ENCODE measurements at regions not wholly inside any gene's neighbourhood (a gene's known extent, or its start where the extent isn't known, plus 50 kb on each side); places are given as distances from the start of the nearest gene placed in this dataset.
"Not testable (repeated sequence)": the region's sequence is repeated elsewhere in the genome, so short reads cannot be mapped to it uniquely, and the experiment has no call there.

DNA sequence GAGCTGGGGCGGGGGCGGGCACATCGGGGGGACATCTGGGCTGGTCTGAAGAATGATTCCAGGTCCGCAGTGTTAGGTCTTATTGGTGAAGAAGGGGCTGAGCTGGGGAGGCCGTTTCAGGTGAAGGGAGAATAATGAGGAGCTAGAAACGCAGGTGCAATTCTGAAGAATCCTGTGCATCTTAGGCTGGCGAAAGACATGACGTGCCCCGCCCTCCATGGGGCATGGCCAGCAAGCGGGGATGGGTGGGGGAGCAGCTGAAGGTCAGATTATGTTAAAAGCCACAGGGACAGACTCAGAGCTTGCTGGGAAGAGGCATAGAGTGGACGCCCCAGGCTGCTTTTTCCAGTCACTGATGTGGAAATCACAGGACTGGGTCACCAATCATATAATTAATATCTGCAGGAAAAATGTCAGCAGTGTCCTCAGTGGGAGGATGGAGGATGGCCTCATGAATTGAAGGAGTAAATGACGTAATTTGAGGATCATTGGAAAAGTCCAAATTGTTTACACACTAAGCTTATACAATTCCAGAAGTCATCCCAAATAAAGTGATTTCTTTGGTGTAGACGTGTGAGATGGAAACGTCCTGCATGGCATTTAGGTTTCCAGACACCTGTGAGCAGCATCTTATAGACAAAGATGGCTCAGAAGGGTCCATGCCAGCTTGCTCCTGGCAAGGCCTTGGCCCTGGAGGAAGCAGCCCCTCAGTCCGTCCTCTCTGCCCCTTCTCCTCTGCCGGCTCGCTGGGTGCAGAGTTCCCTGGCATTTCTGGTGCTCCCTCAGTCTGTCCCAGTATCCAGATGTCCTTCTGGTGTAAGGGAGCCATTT, 109.6 kb upstream of the FRMD1 start:
- H3K36me3 ChIP-seq (ENCODE audit: control insufficient read depth, insufficient read depth, low read length), result no peaks in the 10 kb centered on the region
- peaks cover 0 to 2% (median 0%) of the 10 kb centered on the region in 7 donors for H3K9me3 Mint-ChIP-seq
- no peaks in the 10 kb centered on the region for H3K27me3 Mint-ChIP-seq
- no peaks in the 10 kb centered on the region for H3K9me3 ChIP-seq (ENCODE audit: control insufficient read depth in 2 of 2, low read length in 2 of 2)
- H3K27ac ChIP-seq (ENCODE audit: insufficient read depth, low read length, poor library complexity, severe bottlenecking), result no peak overlapping the region
- no peaks in the 10 kb centered on the region for H3K4me1 Mint-ChIP-seq
- no peaks in the 10 kb centered on the region for H3K36me3 Mint-ChIP-seq
- no peaks in the 10 kb centered on the region for H3K4me1 ChIP-seq (ENCODE audit: control insufficient read depth, insufficient read depth, low read length, poor library complexity, severe bottlenecking)
- H3K27me3 ChIP-seq (ENCODE audit: control insufficient read depth, insufficient read depth, low read length), result no peaks in the 10 kb centered on the region
- no peak overlapping the region for H3K27ac Mint-ChIP-seq
- peak overlapping the region in 1 of 4 donors; percentile 55 for H3K4me3 Mint-ChIP-seq
- no peak for ATAC-seq (ENCODE audit: low read depth in 2 of 2)
- DNase-seq, result no peak
- no peak overlapping the region for H3K4me3 ChIP-seq (ENCODE audit: low read depth, low read length)

DNA sequence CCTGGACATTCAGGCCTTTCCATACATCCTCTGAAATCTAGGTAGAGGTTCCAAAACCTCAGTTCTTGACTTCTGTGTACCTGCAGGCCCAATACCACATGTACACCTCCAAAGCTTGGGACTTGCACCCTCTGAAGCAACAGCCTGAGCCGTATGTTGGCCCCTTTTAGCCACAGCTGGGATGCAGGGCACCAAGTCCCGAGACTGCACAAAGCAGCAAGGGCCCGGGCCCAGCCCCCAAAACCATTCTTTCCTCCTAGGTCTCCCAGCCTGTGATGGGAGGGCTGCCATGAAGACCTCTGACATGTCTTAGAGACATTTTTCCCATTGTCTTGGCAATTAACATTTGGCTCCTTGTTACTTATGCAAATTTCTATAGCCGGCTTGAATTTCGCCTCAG, 107.4 kb upstream of the FRMD1 start:
- no peaks in the 10 kb centered on the region for H3K27me3 Mint-ChIP-seq
- H3K4me3 Mint-ChIP-seq, result no peak overlapping the region
- ATAC-seq (ENCODE audit: low read depth in 2 of 2), result no peak
- H3K4me3 ChIP-seq (ENCODE audit: low read depth, low read length), result no peak overlapping the region
- DNase-seq, result no peak
- no peaks in the 10 kb centered on the region for H3K4me1 Mint-ChIP-seq
- no peaks in the 10 kb centered on the region for H3K27me3 ChIP-seq (ENCODE audit: control insufficient read depth, insufficient read depth, low read length)
- no peaks in the 10 kb centered on the region for H3K36me3 ChIP-seq (ENCODE audit: control insufficient read depth, insufficient read depth, low read length)
- H3K27ac Mint-ChIP-seq, result no peak overlapping the region
- H3K9me3 ChIP-seq (ENCODE audit: control insufficient read depth in 2 of 2, low read length in 2 of 2), result no peaks in the 10 kb centered on the region
- no peak overlapping the region for H3K27ac ChIP-seq (ENCODE audit: insufficient read depth, low read length, poor library complexity, severe bottlenecking)
- H3K9me3 Mint-ChIP-seq, result peaks cover 0 to 1% (median 0%) of the 10 kb centered on the region in 7 donors
- H3K36me3 Mint-ChIP-seq, result no peaks in the 10 kb centered on the region
- no peaks in the 10 kb centered on the region for H3K4me1 ChIP-seq (ENCODE audit: control insufficient read depth, insufficient read depth, low read length, poor library complexity, severe bottlenecking)

DNA sequence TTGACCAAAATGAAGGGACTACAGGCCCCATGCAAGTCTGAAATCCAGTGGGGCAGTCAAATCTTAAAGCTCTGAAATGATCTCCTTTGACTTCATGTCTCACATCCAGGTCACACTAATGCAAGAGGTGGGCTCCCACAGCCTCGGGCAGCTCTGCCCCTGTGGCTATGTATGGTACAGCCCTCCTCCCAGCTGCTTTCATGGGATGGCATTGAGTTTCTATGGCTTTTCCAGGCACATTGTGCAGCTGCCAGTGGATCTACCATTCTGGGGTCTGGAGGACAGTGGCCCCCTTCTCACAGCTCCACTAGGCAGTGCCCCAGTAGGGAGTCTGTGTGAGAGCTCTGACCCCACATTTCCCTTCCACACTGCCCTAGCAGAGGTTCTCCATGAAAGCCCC, 107.0 kb upstream of the FRMD1 start:
- H3K27ac ChIP-seq (ENCODE audit: insufficient read depth, low read length, poor library complexity, severe bottlenecking); H3K9me3 Mint-ChIP-seq; H3K27me3 ChIP-seq (ENCODE audit: control insufficient read depth, insufficient read depth, low read length); ATAC-seq (ENCODE audit: low read depth in 2 of 2); DNase-seq; H3K9me3 ChIP-seq (ENCODE audit: control insufficient read depth in 2 of 2, low read length in 2 of 2); H3K4me1 Mint-ChIP-seq; H3K27me3 Mint-ChIP-seq; H3K36me3 Mint-ChIP-seq; H3K4me3 ChIP-seq (ENCODE audit: low read depth, low read length); H3K4me1 ChIP-seq (ENCODE audit: control insufficient read depth, insufficient read depth, low read length, poor library complexity, severe bottlenecking); H3K36me3 ChIP-seq (ENCODE audit: control insufficient read depth, insufficient read depth, low read length); H3K27ac Mint-ChIP-seq; H3K4me3 Mint-ChIP-seq: not testable (repeated sequence)

DNA sequence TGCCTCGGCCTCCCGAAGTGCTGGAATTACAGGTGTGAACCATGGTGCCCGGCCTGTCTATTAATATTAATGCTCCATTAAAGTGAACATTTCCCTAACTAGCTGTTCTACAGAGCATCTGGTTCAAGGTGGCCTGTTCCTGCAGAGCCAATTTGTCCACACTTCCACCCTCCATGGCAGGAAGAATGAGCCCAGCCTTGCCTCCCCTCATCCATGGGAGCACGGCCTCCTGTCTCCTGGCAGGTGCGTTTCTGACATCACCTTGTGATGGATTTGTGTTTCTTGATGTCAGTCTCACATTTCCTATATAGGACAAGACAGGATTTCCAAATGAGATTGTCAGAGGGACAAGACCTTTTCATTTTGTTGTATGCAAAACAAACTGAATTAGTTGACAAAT, 105.7 kb upstream of the FRMD1 start:
- no peak for ATAC-seq (ENCODE audit: low read depth in 2 of 2)
- H3K27me3 ChIP-seq (ENCODE audit: control insufficient read depth, insufficient read depth, low read length), result no peaks in the 10 kb centered on the region
- Mint-ChIP-seq H3K4me1 (no peaks in the 10 kb centered on the region), H3K27me3 (no peaks in the 10 kb centered on the region), H3K27ac (no peak overlapping the region), H3K9me3 (peaks cover 0 to 1% (median 0%) of the 10 kb centered on the region in 7 donors), H3K36me3 (no peaks in the 10 kb centered on the region), H3K4me3 (no peak overlapping the region)
- no peak overlapping the region for H3K27ac ChIP-seq (ENCODE audit: insufficient read depth, low read length, poor library complexity, severe bottlenecking)
- H3K4me3 ChIP-seq (ENCODE audit: low read depth, low read length), result no peak overlapping the region
- H3K36me3 ChIP-seq (ENCODE audit: control insufficient read depth, insufficient read depth, low read length), result no peaks in the 10 kb centered on the region
- no peaks in the 10 kb centered on the region for H3K4me1 ChIP-seq (ENCODE audit: control insufficient read depth, insufficient read depth, low read length, poor library complexity, severe bottlenecking)
- no peak for DNase-seq
- H3K9me3 ChIP-seq (ENCODE audit: control insufficient read depth in 2 of 2, low read length in 2 of 2), result no peaks in the 10 kb centered on the region

DNA sequence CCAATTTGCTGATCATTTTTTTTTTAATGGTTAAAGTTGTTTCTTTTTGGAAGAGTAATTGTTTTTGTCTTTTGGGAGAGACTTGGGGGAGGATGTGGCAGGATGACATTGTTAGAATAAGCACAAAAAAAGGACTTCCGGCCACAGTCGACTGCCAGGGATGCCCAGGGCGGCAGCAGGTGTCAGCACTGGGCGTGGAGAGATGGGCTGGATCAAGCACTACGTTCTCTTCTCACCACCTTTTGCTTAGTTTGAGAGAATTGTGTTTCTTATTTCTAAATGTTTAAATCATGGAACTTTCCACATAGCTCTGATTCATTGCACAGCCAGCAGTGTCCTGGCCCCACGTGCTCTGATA, 104.6 kb upstream of the FRMD1 start:
- Mint-ChIP-seq H3K4me3 (no peak overlapping the region), H3K27me3 (peaks cover 5% of the 10 kb centered on the region), H3K36me3 (no peaks in the 10 kb centered on the region), H3K27ac (no peak overlapping the region), H3K9me3 (no peaks in the 10 kb centered on the region), H3K4me1 (no peaks in the 10 kb centered on the region)
- no peaks in the 10 kb centered on the region for H3K9me3 ChIP-seq (ENCODE audit: control insufficient read depth in 2 of 2, low read length in 2 of 2)
- no peak overlapping the region for H3K27ac ChIP-seq (ENCODE audit: insufficient read depth, low read length, poor library complexity, severe bottlenecking)
- DNase-seq (no peak), ATAC-seq (ENCODE audit: low read depth in 2 of 2) (no peak)
- H3K27me3 ChIP-seq (ENCODE audit: control insufficient read depth, insufficient read depth, low read length), result no peaks in the 10 kb centered on the region
- H3K4me3 ChIP-seq (ENCODE audit: low read depth, low read length), result no peak overlapping the region
- no peaks in the 10 kb centered on the region for H3K4me1 ChIP-seq (ENCODE audit: control insufficient read depth, insufficient read depth, low read length, poor library complexity, severe bottlenecking)
- H3K36me3 ChIP-seq (ENCODE audit: control insufficient read depth, insufficient read depth, low read length), result no peaks in the 10 kb centered on the region

DNA sequence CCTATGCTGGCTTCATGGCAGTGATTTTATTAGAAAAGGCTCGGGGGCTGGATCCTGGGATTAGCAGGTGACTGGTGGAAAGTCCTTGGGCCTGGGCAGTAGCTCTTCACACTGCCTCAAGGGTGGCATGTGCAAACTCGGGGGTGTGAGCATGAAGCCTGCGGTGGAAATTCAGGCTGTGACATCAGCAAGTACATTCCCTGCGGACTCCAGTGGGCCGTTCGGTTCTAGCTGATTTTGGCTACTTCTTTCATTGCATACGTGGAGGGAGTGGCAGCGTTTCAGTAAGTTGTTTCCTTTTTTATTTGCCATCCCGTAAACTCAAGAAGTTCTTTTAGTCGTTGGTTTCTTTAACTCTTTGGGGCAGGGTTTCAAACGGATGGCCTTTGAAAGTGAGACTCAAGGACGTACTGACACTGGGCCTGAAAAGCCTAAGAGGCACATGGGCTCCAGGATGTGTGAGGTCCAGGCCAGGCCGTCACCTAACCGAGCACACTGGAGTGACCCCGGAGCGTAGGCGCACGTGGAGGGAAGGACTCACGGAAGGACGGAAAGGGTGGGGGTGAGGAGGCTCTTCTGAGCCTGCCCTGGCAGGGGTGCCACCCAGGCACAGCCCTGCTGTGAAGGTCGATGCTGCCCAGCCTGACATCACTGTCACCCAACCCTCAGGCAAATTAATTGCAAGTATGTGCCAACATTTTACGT, 104.0 kb upstream of the FRMD1 start:
- Histone ChIP-seq H3K9me3 (ENCODE audit: control insufficient read depth in 2 of 2, low read length in 2 of 2) (no peaks in the 10 kb centered on the region), H3K27me3 (ENCODE audit: control insufficient read depth, insufficient read depth, low read length) (no peaks in the 10 kb centered on the region), H3K4me1 (ENCODE audit: control insufficient read depth, insufficient read depth, low read length, poor library complexity, severe bottlenecking) (no peaks in the 10 kb centered on the region), H3K4me3 (ENCODE audit: low read depth, low read length) (no peak overlapping the region), H3K36me3 (ENCODE audit: control insufficient read depth, insufficient read depth, low read length) (no peaks in the 10 kb centered on the region), H3K27ac (ENCODE audit: insufficient read depth, low read length, poor library complexity, severe bottlenecking) (no peak overlapping the region)
- H3K27ac Mint-ChIP-seq, result no peak overlapping the region
- ATAC-seq (ENCODE audit: low read depth in 2 of 2) (no peak), DNase-seq (no peak)
- no peak overlapping the region for H3K4me3 Mint-ChIP-seq
- H3K36me3 Mint-ChIP-seq, result no peaks in the 10 kb centered on the region
- peaks cover 8% of the 10 kb centered on the region for H3K27me3 Mint-ChIP-seq
- no peaks in the 10 kb centered on the region for H3K9me3 Mint-ChIP-seq
- no peaks in the 10 kb centered on the region for H3K4me1 Mint-ChIP-seq

DNA sequence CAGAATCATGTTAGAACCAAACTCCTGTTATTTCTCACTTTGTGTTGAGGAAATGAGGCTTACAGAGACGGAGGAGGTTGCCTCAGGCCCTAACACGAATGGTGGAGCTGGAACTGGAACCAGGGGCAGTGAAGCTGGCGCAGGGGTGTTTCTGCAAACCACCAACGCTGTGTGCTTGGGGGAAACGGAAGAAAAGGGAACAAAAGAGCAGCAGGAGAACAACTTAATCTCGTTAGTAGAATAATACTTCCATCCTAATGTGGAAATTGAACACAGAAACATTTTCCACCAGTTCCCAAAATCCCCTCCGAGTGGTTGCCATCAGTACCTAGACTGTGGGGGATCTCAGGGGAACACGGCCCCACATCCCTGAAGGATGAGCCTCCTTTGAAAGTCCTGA, 103.4 kb upstream of the FRMD1 start:
- H3K27me3 ChIP-seq (ENCODE audit: control insufficient read depth, insufficient read depth, low read length), result no peaks in the 10 kb centered on the region
- ATAC-seq (ENCODE audit: low read depth in 2 of 2), result no peak
- H3K36me3 ChIP-seq (ENCODE audit: control insufficient read depth, insufficient read depth, low read length), result no peaks in the 10 kb centered on the region
- no peak overlapping the region for H3K4me3 ChIP-seq (ENCODE audit: low read depth, low read length)
- H3K4me1 ChIP-seq (ENCODE audit: control insufficient read depth, insufficient read depth, low read length, poor library complexity, severe bottlenecking), result no peaks in the 10 kb centered on the region
- Mint-ChIP-seq H3K36me3 (no peaks in the 10 kb centered on the region), H3K27ac (no peak overlapping the region), H3K27me3 (peaks cover 8% of the 10 kb centered on the region), H3K9me3 (no peaks in the 10 kb centered on the region), H3K4me3 (no peak overlapping the region), H3K4me1 (no peaks in the 10 kb centered on the region)
- no peaks in the 10 kb centered on the region for H3K9me3 ChIP-seq (ENCODE audit: control insufficient read depth in 2 of 2, low read length in 2 of 2)
- no peak overlapping the region for H3K27ac ChIP-seq (ENCODE audit: insufficient read depth, low read length, poor library complexity, severe bottlenecking)
- DNase-seq, result no peak

DNA sequence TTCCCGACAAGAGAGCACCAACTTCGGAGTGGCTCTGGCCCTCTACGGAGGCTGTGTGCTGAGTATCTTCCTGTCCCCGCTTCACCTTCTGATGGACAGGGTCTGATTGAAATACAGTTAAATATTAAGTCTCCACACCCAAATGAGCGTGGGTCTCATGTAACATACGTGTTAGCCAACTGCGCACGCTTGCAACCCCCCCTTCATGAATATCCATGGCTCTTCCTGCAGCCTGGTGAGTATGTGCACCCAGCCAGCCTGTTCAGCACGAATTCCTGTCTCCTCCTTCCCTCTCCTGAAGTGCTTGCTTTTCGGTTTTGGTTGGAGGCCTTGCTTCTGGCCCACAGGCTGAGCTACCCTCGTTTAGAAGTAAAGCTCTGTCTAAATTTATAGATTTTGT, 102.9 kb upstream of the FRMD1 start:
- H3K27me3 Mint-ChIP-seq, result peaks cover 11% of the 10 kb centered on the region
- H3K9me3 Mint-ChIP-seq, result no peaks in the 10 kb centered on the region
- Histone ChIP-seq H3K27me3 (ENCODE audit: control insufficient read depth, insufficient read depth, low read length) (no peaks in the 10 kb centered on the region), H3K27ac (ENCODE audit: insufficient read depth, low read length, poor library complexity, severe bottlenecking) (no peak overlapping the region), H3K4me1 (ENCODE audit: control insufficient read depth, insufficient read depth, low read length, poor library complexity, severe bottlenecking) (no peaks in the 10 kb centered on the region), H3K9me3 (ENCODE audit: control insufficient read depth in 2 of 2, low read length in 2 of 2) (no peaks in the 10 kb centered on the region), H3K36me3 (ENCODE audit: control insufficient read depth, insufficient read depth, low read length) (no peaks in the 10 kb centered on the region), H3K4me3 (ENCODE audit: low read depth, low read length) (no peak overlapping the region)
- DNase-seq, result no peak
- H3K4me3 Mint-ChIP-seq, result no peak overlapping the region
- no peaks in the 10 kb centered on the region for H3K36me3 Mint-ChIP-seq
- no peak for ATAC-seq (ENCODE audit: low read depth in 2 of 2)
- no peak overlapping the region for H3K27ac Mint-ChIP-seq
- no peaks in the 10 kb centered on the region for H3K4me1 Mint-ChIP-seq
